Calu3 (cell line): ENCODE measurements at regions not wholly inside any gene's neighbourhood (a gene's known extent, or its start where the extent isn't known, plus 50 kb on each side); places are given as distances from the start of the nearest gene placed in this dataset.

Experiments used
- BruUV-seq: library from RNA; stranded (reverse); fragments of 400-500 nt; replicated peaks from 2 replicates; lab custom pipeline; 2021; lab: Mats Ljungman, UMichigan
- CTCF ChIA-PET: fragments of 300-600 bp; sonication (Branson Sonifier 250); formaldehyde crosslinking; loops from one replicate; lab custom pipeline; 2022; ENCODE audit warnings: antibody characterized with exemption; lab: Charles Lee
- DNase-seq: peaks from one replicate; pipeline ENCODE4 v3.0.0; 2022
- H3K27ac Mint-ChIP-seq: one replicate; pipeline ENCODE4 v1.8.0; 2022; ENCODE audit warnings: mixed read lengths; ENCODE audit not compliant: unreplicated experiment
- H3K27me3 Mint-ChIP-seq: one replicate; pipeline ENCODE4 v1.8.0; 2022; ENCODE audit warnings: mixed read lengths; ENCODE audit not compliant: unreplicated experiment
- H3K36me3 Mint-ChIP-seq: one replicate; pipeline ENCODE4 v1.8.0; 2022; ENCODE audit warnings: mild to moderate bottlenecking, moderate library complexity, mixed read lengths; ENCODE audit not compliant: insufficient read depth, unreplicated experiment
- H3K4me1 Mint-ChIP-seq: one replicate; pipeline ENCODE4 v1.8.0; 2022; ENCODE audit warnings: mild to moderate bottlenecking, low read depth, mixed read lengths; ENCODE audit not compliant: unreplicated experiment
- H3K4me3 Mint-ChIP-seq: one replicate; pipeline ENCODE4 v1.8.0; 2022; ENCODE audit warnings: mild to moderate bottlenecking, low read depth, moderate library complexity, mixed read lengths; ENCODE audit not compliant: unreplicated experiment
- H3K9me3 Mint-ChIP-seq: one replicate; pipeline ENCODE4 v1.8.0; 2022; ENCODE audit warnings: low read depth, mixed read lengths; ENCODE audit not compliant: unreplicated experiment
- intact Hi-C: fragments of 100-400 bp; cut with micrococcal nuclease; formaldehyde crosslinking; loops from one replicate; pipeline ENCODE4 v1.10.0; 2022; ENCODE audit not compliant: unreplicated experiment
- TF ChIP-seq, protein P1 (sequence below): fragments of 200-600 bp; IDR thresholded peaks from one replicate; pipeline ENCODE4 v1.8.0; 2022; ENCODE audit warnings: antibody characterized with exemption; ENCODE audit not compliant: unreplicated experiment

DNA sequence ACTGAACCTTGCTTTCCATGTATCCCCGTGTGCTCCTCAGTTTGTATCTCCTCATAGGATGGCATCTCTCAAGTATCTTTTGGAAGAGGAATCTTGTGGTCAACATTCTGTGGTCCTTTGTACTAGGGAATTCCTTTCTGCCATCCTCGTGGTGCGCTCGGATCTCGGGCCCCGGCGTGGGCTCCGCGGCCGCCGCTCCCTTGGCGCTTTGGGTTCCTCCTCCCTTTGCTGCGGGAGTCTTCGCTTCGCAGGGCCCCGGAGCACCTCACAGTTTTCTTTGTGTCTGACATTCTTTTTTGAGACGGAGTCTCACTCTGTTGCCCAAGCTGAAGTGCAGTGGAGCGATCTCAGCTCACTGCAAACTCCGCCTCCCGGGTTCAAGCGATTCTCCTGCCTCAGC lies 264.7 kb downstream of the IRS2 start:
- no peaks in the 10 kb centered on the region for H3K4me1 Mint-ChIP-seq
- no TSS peak for BruUV-seq
- CTCF ChIA-PET: no interaction called here

DNA sequence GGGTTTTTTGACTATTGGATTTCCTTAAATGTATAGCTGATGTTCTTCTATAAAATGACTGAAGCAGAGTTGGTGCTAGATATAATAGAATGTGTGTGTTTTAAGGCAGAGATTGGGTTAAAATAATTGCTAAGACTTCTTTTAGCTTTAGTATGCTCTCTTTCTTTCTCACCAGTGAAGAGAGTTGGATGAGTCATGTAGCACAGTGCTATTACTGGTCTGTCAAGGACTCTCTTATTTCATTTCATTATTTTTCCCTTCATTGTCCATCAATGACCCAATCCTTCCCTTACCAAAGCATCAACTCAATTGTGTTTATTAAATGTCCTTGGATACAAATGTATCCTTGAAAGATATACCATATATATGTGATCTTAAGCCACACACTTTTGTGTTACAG lies 268.9 kb downstream of the IRS2 start:
- Mint-ChIP-seq H3K4me1 (no peaks in the 10 kb centered on the region), H3K36me3 (no peaks in the 10 kb centered on the region), H3K4me3 (no peak overlapping the region), H3K27me3 (no peaks in the 10 kb centered on the region), H3K27ac (no peak overlapping the region), H3K9me3 (no peaks in the 10 kb centered on the region)
- DNase-seq: no peak
- CTCF ChIA-PET: no interaction called here
- intact Hi-C loops: no loop called here
- TF ChIP-seq, protein P1, sequence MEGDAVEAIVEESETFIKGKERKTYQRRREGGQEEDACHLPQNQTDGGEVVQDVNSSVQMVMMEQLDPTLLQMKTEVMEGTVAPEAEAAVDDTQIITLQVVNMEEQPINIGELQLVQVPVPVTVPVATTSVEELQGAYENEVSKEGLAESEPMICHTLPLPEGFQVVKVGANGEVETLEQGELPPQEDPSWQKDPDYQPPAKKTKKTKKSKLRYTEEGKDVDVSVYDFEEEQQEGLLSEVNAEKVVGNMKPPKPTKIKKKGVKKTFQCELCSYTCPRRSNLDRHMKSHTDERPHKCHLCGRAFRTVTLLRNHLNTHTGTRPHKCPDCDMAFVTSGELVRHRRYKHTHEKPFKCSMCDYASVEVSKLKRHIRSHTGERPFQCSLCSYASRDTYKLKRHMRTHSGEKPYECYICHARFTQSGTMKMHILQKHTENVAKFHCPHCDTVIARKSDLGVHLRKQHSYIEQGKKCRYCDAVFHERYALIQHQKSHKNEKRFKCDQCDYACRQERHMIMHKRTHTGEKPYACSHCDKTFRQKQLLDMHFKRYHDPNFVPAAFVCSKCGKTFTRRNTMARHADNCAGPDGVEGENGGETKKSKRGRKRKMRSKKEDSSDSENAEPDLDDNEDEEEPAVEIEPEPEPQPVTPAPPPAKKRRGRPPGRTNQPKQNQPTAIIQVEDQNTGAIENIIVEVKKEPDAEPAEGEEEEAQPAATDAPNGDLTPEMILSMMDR: no peak
- BruUV-seq: no TSS peak

More for the DNA sequence above, 264.7 kb downstream of the IRS2 start:
- Mint-ChIP-seq H3K27me3 (no peaks in the 10 kb centered on the region), H3K27ac (no peak overlapping the region), H3K36me3 (no peaks in the 10 kb centered on the region), H3K4me3 (no peak overlapping the region), H3K9me3 (no peaks in the 10 kb centered on the region)
- DNase-seq: no peak
- intact Hi-C loops: no loop called here
- TF ChIP-seq, protein P1: no peak

DNA sequence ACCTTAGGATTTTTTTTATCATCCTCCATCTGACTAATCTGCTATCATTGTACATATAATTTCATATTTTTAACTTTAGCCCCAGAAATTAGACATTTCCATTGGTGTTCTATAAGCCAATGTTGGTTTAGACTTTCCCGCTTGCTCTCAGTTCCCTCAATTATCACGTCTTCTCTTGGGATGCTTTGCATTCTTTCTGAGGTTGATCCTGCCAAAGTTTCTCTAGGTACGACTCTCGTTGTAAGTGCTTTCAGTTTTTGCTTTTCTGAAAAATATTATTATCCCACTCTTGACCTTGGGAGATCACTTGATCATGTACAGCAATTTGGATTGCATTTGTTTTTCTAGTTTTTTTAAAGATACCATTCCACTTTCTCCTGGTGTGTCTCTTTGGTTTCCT lies 270.2 kb downstream of the IRS2 start:
- BruUV-seq: no TSS peak
- CTCF ChIA-PET: no interaction called here
- Mint-ChIP-seq H3K9me3 (no peaks in the 10 kb centered on the region), H3K4me1 (no peaks in the 10 kb centered on the region), H3K27ac (no peak overlapping the region), H3K36me3 (no peaks in the 10 kb centered on the region), H3K27me3 (no peaks in the 10 kb centered on the region), H3K4me3 (no peak overlapping the region)
- no peak for DNase-seq
- TF ChIP-seq, protein P1: no peak
- intact Hi-C loops: no loop called here

- DNase-seq: no peak
- peaks cover 4% of the 10 kb centered on the region for H3K9me3 Mint-ChIP-seq
- CTCF ChIA-PET: no interaction called here
- TF ChIP-seq, protein P1: no peak
- no TSS peak for BruUV-seq
- H3K4me3 Mint-ChIP-seq: no peak overlapping the region
- no peaks in the 10 kb centered on the region for H3K27me3 Mint-ChIP-seq
- no peak overlapping the region for H3K27ac Mint-ChIP-seq
- H3K4me1 Mint-ChIP-seq: no peaks in the 10 kb centered on the region
- H3K36me3 Mint-ChIP-seq: no peaks in the 10 kb centered on the region
- intact Hi-C loops: no loop called here
These were observed 276.4 kb downstream of the IRS2 start for GRCh38 chr13:109510013-109510412.
